GM10266 (cell line): ENCODE measurements at regions not wholly inside any gene's neighbourhood (a gene's known extent, or its start where the extent isn't known, plus 50 kb on each side); places are given as distances from the start of the nearest gene placed in this dataset.
A peak's percentile ranks its signal among the peaks of the same experiment; 100 is the strongest.

Experiments used
- DNase-seq: peaks from one replicate; pipeline ENCODE4 v3.0.0; 2012; ENCODE audit errors: extremely low spot score
- CTCF ChIP-seq: IDR thresholded peaks from 2 replicates; pipeline ENCODE4 v1.5.1; 2012; ENCODE audit warnings: mild to moderate bottlenecking, low read depth; ENCODE audit not compliant: control insufficient read depth, insufficient read depth; ENCODE audit errors: missing control alignments

GRCh38 chr14:51554953-51555352, 96.8 kb upstream of the FRMD6 start:
- peak; percentile 33 for TF ChIP-seq CTCF

GRCh38 chr14:51561141-51561540, 90.6 kb upstream of the FRMD6 start:
- no peak for TF ChIP-seq CTCF
- DNase-seq = no peak

More at GRCh38 chr14:51554953-51555352, 96.8 kb upstream of the FRMD6 start:
- DNase-seq = peak; percentile 11

- no peak for DNase-seq
- no peak for TF ChIP-seq CTCF
Measured at GRCh38 chr14:51562816-51563215, 88.9 kb upstream of the FRMD6 start.

- TF ChIP-seq CTCF = no peak
- no peak for DNase-seq
Measured at GRCh38 chr14:51563560-51563959, 88.2 kb upstream of the FRMD6 start.

- DNase-seq = no peak
- TF ChIP-seq CTCF = no peak
Measured at GRCh38 chr14:51564460-51564859, 87.2 kb upstream of the FRMD6 start.

GRCh38 chr14:51564986-51565604, 86.6 kb upstream of the FRMD6 start:
- TF ChIP-seq CTCF = no peak
- DNase-seq = no peak

- no peak for DNase-seq
- no peak for TF ChIP-seq CTCF
Measured at GRCh38 chr14:51566831-51567582, 84.7 kb upstream of the FRMD6 start.
